Left colon (tissue), 2 donors: ENCODE measurements at regions not wholly inside any gene's neighbourhood (a gene's known extent, or its start where the extent isn't known, plus 50 kb on each side); places are given as distances from the start of the nearest gene placed in this dataset.

Source experiments
- ATAC-seq: fragments of 200-7000 bp; cut with Tn5 transposase; one replicate; pipeline ENCODE4 v1.9.1; 2020; ENCODE audit warnings: mild to moderate bottlenecking, moderate library complexity
- DNase-seq, 2 donors: peaks; one replicate each; pipeline ENCODE4 v3.0.0-alpha.2; 2020
- intact Hi-C, 2 donors: fragments of 100-400 bp; cut with DNase I in 1 of 2; cut with micrococcal nuclease in 1 of 2; formaldehyde crosslinking; loops; one replicate each; pipeline versions ENCODE4 v1.11.2 to v1.14.0; 2022; cut with DNase I, micrococcal nuclease
- donor health status: DM: no; HTN: no; CAD: no.
- donor health status: DM: yes; HTN: yes; CAD: no.

DNA sequence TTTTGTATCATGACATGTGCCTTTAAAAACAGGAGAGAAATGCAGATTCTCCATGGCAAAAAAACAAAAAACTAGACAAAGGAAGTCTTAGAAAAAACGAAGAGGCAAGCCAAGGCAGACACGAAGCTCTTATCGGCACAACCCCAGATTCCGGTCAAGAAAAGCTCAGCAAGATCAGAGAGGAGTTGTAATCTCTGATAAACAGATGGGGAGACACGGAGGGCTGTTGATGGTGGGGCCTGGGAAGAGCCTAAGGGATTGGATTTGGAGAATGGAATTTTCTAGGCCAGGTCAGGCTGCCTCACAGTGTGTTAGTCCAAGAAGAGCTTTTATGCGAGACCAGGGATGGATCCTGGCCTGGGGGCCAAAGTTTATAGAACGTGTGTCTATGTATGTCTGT, 96.2 kb upstream of the AKT3 start:
- intact Hi-C loops: no loop called here
- ATAC-seq (no peak), DNase-seq (no peak)

DNA sequence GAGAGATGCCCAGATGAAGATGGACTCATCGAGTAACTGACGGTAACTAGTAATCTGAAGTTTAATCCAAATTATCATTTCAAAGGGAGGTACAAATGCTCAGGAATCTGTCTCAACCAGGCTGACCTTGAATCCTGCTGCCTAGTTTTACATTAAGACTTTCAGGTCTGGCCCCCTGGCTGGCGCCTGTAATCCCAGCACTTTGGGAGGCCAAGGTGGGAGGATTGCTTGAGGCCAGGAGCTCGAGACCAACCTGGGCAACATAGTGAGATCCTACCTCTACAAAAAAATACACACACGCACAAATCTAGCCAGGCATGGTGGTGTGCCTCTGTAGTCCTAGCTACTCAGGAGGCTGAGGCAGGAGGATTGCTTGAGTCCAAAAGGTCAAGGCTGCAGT, 95.7 kb upstream of the AKT3 start:
- DNase-seq (no peak), ATAC-seq (no peak)

DNA sequence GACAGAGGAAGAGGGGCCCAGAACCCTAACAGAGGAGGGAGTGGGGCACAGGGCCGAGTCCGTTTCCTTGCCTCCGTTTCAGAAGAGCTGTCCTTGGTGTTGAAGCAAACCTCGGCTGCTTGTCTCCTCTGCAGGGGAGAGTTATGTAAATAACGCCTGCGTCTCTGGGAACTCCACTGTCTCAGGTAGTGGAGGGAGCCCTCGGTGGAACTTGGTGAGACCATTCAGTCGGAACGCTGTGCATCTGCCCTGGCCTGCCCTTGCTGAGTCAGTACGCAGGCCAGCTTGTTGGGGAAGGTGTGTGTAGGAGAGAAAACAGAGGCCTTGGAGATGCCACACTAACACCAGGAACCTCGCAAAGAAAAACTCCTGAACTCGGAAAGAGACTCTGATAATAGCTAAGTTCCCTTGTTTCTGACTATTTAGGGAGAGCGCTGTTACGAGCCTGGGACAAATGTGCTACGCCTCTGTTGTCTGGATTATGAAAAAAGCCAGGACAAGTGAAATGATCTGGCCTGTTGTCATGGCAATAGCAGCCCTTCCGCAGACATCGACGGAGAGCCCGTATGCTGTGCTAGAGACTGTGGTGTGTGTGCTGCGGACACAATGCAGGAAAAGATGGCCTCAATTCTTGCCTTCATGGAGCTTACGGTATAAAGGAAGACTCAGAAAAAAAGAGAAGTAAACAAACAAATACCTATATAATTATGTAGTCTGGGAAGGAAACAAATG, 94.6 kb upstream of the AKT3 start:
- intact Hi-C loops: no loop called here
- DNase-seq (no peak), ATAC-seq (no peak)

More for the DNA sequence above, 95.7 kb upstream of the AKT3 start:
- intact Hi-C loops: no loop called here

DNA sequence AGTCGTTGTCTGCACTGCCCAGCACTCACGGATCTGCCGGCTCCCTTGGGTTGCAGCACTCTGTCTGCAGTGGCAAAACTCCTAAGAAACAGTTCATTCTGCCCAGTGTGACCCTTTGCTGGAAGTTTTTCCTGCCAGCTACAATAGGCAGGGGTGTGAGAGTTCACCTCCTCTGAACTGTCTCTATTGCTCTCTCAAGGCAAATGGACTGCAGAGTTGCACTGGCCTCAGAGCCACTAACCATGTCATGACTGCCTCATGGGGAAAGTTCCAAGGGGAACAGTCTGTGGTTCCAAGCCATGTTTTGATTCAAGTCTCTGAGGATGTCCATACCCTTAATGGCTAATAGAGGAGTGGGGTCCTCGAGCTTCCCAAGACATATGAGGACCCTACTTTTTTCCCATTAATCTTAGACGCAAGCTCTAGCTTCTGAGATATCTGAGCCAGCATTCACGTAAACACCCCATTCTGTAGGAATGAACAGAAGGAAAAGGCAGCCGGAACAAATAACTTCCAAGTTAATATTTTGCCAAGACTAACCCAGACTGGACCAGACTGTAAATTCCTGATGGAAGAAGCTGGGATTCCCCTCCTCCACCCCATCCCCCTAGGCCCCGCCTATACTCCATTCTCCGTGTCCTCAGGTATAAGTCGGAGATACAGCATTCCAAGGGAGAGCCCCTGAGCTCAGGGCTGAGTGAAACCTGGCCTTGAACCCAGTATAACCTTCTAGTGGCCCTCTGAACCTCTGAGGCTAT, 93.8 kb upstream of the AKT3 start:
- DNase-seq (no peak), ATAC-seq (no peak)
- intact Hi-C loops: no loop called here

DNA sequence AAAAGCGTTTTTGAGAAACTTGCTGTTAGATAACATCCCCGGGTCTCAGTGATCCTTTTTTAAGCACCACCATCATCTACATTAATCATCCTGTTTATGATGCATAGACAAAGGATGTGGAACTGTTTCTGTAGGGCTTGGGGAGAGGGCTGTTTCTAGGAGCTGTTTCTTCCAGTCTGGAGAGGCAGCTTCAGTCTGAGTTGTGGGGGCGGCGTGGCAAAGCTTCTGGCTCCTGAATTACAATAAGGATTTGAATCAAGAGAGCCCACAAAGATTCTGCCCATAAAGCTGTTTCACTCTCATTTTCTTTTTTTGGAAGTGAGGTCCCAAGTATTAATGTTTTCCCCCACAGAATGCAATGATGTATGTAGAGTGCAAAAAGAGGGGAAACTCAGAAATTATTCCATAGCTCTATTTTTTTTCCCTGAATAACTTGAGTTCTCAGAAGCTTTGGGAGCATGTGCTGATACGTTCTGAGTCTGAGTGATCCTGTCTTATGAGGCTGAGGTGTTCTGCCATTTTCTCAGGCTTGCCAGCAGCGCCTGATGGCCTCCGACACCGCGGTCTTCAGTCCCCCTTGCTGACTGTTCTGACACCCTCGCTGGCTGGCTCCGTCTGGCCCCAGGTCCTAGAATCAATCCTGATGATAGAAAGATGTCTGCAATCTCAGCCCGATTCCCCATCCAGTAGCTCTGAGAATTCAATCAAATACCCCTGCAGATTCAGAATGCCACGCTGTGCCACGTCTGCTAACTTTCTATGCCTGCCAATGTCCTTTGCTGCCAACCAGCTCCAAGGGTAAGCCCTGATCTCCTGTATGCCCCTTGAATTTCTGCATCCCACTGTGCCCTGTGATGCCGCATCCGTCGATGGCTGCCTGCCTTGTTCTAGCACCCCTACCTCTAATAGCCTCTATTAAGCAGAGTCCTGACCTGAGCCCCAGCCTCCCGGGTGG, 92.4 kb upstream of the AKT3 start:
- intact Hi-C loops: no loop called here
- no peak for ATAC-seq
- no peak for DNase-seq

DNA sequence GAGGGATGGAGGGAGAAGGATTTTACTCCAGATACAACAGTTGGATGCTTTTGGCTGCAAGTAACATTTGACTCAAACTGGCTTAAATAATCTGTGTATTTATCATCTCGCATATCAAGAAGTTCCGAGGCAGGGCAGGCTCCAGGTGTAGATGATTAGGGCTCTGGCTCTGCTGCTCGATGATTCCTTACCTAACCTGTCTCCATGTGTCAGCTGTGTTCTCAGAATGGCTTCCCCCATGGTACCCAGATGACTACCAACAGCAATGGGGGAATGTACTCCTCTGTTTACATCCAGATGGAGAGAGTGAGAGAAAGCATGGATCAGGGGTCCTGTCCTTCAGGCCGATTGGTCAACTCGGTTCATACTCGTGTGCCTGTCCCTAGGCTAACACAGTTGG, 90.4 kb upstream of the AKT3 start:
- ATAC-seq (no peak), DNase-seq (no peak)
- intact Hi-C loops: no loop called here

DNA sequence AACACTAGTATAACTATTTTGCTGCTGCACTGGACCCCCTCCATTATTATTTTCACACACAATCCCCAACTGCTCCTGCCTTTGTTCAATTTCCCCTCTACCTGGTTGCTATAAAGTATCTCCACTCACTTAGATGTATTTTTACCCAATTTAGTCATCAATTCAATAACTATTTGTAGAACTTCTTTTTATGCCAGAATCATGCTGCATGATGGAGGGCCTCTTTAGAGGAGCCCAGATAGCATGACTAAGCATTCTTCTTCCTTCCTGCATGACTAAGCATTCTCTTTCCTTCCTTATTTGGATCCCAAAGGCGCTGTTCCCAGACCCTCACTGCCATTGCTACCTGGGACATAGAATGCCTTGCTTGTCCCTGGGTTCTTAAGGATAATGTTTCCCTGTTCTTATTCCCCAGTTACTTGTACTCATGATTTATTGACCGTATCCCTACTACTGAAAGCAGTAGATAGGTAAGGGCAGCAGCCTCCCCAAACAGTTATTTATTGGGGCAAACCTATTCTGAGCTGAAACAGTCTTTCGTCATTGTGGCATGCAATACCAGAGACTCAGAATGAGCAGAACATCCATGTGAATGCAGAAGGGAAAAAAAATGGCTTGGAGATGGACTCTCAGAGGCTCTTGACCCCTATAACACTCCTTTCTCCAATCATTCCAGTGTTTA, 89.3 kb upstream of the AKT3 start:
- no peak for DNase-seq
- ATAC-seq: no peak
- intact Hi-C loops: no loop called here

DNA sequence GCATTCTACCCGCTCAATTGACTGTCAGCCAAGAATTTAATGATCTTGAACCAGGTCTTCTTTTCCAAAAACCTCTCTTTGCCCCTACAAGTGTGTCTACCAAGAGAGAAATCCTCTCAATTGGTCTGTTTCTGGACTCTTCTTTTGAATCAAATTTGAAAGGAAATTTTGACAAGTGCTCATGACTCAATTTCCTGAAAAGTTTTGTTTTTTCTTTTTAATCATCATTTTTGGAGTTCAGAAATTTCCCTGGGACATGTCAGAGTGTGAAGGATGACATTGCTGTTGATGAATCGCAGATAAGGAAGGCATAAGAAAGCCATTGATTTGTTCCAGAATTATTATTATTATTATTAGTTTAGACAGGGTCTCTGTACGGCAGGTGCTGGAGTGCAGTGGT, 88.2 kb upstream of the AKT3 start:
- no peak for ATAC-seq
- intact Hi-C loops: no loop called here

DNA sequence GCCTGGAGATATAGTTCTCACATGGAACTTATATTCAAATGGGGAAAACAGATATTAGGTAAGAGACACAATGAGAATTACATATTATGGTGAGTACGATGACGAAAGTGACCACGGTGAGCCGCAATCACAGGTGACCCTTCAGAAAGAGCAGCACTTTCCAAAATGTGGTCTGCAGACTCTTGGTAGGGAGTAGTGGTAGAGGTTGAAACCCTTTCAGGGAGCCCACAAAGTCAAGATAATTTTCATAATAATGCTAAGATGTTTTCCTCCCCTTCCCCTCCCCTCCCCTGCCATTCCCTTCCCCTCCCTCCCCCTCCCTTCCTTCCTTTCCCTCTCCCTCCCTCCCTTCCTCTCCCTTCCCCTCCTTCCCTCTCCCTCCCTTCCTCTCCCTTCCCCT, 83.5 kb upstream of the AKT3 start:
- DNase-seq (no peak), ATAC-seq (no peak)
- intact Hi-C loops: no loop called here

More for the DNA sequence above, 88.2 kb upstream of the AKT3 start:
- no peak for DNase-seq

DNA sequence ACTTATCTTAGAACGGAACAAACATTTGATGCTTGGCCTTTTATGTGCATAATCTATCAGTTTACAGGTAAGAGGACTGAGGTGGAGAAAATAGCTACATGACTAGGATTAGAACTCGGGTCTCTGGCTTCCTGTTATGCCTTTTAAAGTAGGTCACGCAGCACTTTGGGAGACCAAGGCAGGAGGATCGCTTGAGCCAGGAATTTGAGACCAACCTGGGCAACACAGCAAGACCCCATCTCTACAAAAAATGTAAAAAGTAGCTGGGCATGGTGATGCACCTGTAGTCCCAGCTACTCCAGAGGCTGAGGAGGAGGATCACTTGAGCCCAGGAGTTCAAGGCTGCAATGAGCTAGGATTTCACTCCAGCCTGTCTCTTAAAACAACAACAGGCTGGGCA, 81.9 kb upstream of the AKT3 start:
- DNase-seq (no peak), ATAC-seq (no peak)
- intact Hi-C loops: no loop called here

DNA sequence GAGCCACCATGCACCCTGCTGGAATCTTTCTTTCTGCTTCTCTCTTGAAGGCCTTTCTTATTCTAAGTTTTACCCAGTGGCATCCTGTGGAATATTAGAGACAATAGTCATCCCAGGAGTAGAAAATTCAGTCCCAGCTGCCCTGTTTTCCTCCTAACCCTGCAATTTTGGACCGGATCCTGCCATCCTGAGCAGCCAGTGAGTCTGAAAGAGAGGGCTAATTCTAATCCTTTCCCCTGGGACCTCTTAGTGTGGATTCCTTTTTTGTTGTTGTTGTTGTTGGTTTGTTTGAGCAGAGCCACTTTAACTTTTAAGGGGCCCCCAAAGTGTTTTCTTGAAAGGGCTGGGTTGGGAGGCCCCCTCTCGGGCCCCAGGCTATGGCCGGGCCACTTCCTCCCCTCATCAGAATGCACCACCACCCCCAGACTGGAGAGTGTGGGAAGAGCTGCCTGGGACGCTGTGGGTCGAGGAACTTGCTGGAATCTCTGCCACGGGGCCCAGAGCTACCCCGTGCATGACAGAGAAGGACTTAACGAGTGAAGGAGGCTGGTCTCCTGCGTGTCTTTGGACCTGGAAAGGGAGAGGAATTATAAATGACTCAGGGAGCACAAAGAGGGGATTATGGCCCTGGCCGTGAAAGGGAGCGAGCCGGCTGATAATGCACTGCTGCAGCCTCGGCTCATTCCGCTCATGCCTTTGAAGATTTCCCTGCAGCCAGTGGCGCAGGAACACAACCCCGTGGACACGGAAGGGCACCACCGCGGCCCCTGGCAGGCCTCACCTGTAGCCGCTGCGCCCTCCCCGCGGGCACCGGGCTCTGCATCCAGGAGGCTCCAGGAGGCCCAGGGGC, 81.0 kb upstream of the AKT3 start:
- DNase-seq (no peak), ATAC-seq (no peak)
- intact Hi-C loops: no loop called here

DNA sequence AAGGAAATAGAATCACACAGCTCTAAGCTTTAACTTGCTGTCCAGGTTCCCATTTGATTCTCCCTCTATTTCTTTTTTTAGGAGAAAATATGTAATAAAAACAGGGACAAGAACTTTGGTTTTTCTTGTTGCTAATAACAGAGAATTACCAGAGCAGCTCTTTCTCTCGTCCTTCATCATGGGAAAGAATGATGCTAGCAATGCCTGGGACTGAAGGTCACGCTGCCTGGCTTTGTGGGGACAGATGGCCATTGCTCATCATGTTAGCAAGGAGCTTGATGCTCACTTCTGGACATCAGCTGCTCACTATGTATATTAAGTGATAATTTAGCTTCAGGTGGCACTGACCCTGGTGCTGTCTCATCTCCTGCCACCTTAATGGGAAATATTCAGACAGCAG, 77.3 kb upstream of the AKT3 start:
- no peak for DNase-seq
- intact Hi-C loops: no loop called here

DNA sequence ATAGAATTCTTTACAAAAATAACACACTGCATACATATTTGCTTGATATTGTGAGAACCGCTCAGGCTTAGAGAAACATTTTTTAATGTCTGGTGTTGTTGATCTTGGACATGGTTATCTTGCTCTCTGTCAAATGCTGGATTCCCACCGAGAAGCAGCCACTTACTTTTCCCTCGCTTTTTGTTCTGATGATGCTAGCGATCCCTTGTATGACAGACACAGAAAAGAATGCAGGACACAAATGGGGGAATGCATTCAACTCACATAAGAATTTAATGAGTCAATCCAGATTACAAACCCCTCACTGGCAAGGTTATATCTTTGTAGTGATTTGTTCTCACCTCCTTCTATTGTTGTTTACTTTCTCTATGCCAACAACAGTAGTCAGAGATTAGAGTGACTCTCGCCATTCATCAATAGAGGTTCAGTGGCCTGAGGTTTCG, 76.8 kb upstream of the AKT3 start:
- intact Hi-C loops: no loop called here
- DNase-seq (no peak), ATAC-seq (no peak)

More for the DNA sequence above, 77.3 kb upstream of the AKT3 start:
- no peak for ATAC-seq

DNA sequence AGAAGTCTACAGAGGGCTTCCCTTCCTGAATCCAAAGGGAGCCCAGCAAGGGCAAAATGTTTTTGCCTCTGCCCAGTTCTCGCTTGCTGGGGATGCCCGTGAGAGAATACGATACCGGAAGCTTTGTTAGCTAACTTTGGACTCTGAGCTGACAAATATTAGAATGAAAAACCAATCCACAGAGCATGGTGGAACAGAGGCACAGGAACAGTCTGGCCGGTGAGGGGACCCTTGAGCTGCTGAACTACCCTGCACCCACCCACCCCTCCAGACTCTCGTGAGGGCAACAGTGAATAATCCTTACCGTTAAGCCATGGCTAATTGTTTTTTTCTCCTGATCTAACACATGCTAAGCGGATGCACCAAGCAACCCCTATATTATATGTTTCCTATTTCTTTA, 76.3 kb upstream of the AKT3 start:
- ATAC-seq: no peak
- intact Hi-C loops: no loop called here
- DNase-seq: no peak

DNA sequence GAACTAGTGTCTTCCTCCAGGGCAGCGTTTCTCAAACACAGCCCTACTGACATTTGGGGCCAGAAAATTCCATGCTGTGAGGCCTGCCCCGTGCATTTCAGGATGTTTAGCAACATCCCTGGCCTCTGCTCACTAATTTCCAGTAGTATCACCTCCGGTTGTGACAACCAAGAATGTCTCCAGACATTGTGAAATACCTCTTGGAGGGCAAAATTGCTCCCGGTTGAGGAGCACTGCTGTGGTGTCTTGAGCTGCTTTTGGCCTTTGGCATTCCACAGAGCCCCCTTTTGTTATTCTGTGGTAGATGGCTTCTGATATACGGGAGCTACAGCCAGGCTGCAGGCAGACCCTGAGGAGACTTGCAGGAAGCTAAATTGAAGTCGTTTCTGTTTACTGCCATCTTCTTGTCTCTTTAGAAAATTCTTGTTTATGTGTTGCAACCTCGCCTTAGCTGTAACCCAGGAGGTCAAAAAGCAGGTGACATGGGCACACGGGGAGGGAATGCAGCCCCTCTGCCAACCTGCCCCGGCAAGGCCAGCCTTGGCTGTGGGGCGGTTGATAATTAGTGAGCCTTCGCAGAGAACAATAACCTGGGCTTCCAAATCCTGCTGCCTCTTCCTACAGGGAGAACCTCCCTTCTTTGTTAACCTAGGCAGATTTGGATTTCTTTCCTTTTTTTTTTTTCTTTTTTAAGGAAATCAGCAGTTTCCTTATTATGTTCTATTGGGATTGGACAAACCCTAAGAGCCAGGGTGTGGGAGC, 74.7 kb upstream of the AKT3 start:
- ATAC-seq (no peak), DNase-seq (no peak)
- intact Hi-C loops: no loop called here

DNA sequence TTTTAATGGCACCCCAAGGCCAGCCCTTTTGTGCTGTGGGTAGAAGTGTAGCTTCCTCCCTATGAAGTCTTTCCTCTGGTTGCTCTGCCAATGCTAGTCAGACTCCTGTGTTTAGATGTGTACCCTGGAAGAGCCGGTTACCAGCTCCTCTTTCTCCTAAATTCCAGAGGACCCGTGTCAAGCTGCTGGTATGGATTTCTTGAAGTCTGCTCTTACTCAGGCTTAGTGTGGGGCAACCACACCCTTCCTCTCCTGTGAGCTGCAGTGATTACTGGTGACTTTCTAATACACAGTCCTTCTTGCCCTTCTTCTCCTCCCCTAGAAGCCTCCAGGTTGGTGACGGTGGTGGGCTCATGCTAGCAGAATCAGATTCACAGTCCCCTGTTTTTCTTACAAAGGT, 74.1 kb upstream of the AKT3 start:
- intact Hi-C loops: no loop called here
- no peak for DNase-seq
- ATAC-seq: no peak
